Hepatocyte (in vitro differentiated cells): ENCODE measurements at regions not wholly inside any gene's neighbourhood (a gene's known extent, or its start where the extent isn't known, plus 50 kb on each side); places are given as distances from the start of the nearest gene placed in this dataset.

Source experiments
- DNase-seq: peaks from one replicate; pipeline ENCODE4 v3.0.0-alpha.2; 2016; ENCODE audit warnings: low spot score
- H2AFZ ChIP-seq: fragments of 200-600 bp; sonication (generic); 2 replicates; pipeline ENCODE4 v1.6.0; 2016; ENCODE audit warnings: antibody characterized with exemption, mild to moderate bottlenecking
- H3K27ac ChIP-seq: fragments of 200-600 bp; sonication (generic); 2 replicates; pipeline ENCODE4 v1.5.1; 2016; ENCODE audit warnings: mild to moderate bottlenecking
- H3K27me3 ChIP-seq: fragments of 200-600 bp; sonication (generic); 2 replicates; pipeline ENCODE4 v1.6.1; 2016
- H3K36me3 ChIP-seq: fragments of 200-600 bp; sonication (generic); replicated peaks from 2 replicates; pipeline ENCODE4 v1.5.1; 2016; ENCODE audit warnings: low read depth; ENCODE audit not compliant: insufficient read depth
- H3K4me1 ChIP-seq: fragments of 200-600 bp; sonication (generic); 2 replicates; pipeline ENCODE4 v1.5.1; 2016; ENCODE audit warnings: mild to moderate bottlenecking, moderate library complexity; ENCODE audit not compliant: insufficient read depth
- H3K4me2 ChIP-seq: fragments of 200-600 bp; sonication (generic); 2 replicates; pipeline ENCODE4 v1.6.0; 2016
- H3K4me3 ChIP-seq: fragments of 200-600 bp; sonication (generic); 2 replicates; pipeline ENCODE4 v1.5.1; 2016; ENCODE audit warnings: mild to moderate bottlenecking
- H3K79me2 ChIP-seq: fragments of 200-600 bp; sonication (generic); 2 replicates; pipeline ENCODE4 v1.6.0; 2017; ENCODE audit warnings: mild to moderate bottlenecking
- H3K9me2 ChIP-seq: fragments of 200-600 bp; sonication (generic); replicated peaks from 2 replicates; pipeline ENCODE4 v1.6.0; 2017; ENCODE audit warnings: mild to moderate bottlenecking; ENCODE audit not compliant: insufficient read depth
- H3K9me3 ChIP-seq: fragments of 200-600 bp; sonication (generic); 2 replicates; pipeline ENCODE4 v1.5.1; 2016; ENCODE audit warnings: low read depth, mild to moderate bottlenecking
- H4K20me1 ChIP-seq: fragments of 200-600 bp; sonication (generic); 2 replicates; pipeline ENCODE4 v1.6.0; 2016; ENCODE audit warnings: mild to moderate bottlenecking; ENCODE audit not compliant: insufficient read depth, poor library complexity, severe bottlenecking
- CTCF ChIP-seq: fragments of 200-600 bp; sonication (generic); IDR thresholded peaks from 2 replicates; pipeline ENCODE4 v1.5.1; 2016; ENCODE audit warnings: antibody characterized with exemption, mild to moderate bottlenecking; ENCODE audit not compliant: poor library complexity
- EZH2 ChIP-seq: fragments of 200-600 bp; sonication (generic); IDR thresholded peaks from 2 replicates; pipeline ENCODE4 v1.6.1; 2016; ENCODE audit warnings: antibody characterized with exemption, mild to moderate bottlenecking, borderline replicate concordance
- EZH2phosphoT487 ChIP-seq: fragments of 200-600 bp; sonication (generic); IDR thresholded peaks from one replicate; pipeline ENCODE4 v1.6.1; 2018; ENCODE audit warnings: antibody characterized with exemption, mild to moderate bottlenecking, low read depth, moderate library complexity; ENCODE audit not compliant: unreplicated experiment, severe bottlenecking
- WGBS: methylation state at CpG from one replicate; pipeline ENCODE4 v1.1.6; 2016; ENCODE audit warnings: low lambda C conversion rate; ENCODE audit errors: missing lambda C conversion rate; 5-methylcytosine and 5-hydroxymethylcytosine counted together

- Histone ChIP-seq H3K27me3 (no peaks in the 10 kb centered on the region), H2AFZ (no peak overlapping the region), H3K79me2 (no peaks in the 10 kb centered on the region), H3K4me2 (peak overlapping the region; percentile 35), H3K4me3 (no peak overlapping the region), H3K27ac (no peak overlapping the region), H3K4me1 (no peaks in the 10 kb centered on the region), H3K36me3 (no peaks in the 10 kb centered on the region), H3K9me3 (no peaks in the 10 kb centered on the region), H3K9me2 (no peaks in the 10 kb centered on the region), H4K20me1 (no peaks in the 10 kb centered on the region)
- no peak for DNase-seq
- TF ChIP-seq EZH2phosphoT487, result no peak
- no peak for TF ChIP-seq EZH2
- no peak for TF ChIP-seq CTCF
- WGBS, result 90% methylated on average over 2 of the region's 2 CpGs
Measured at GRCh38 chr13:28602580-28602979, 56.4 kb upstream of the POMP start.

GRCh38 chr13:28601581-28601980, 57.3 kb upstream of the POMP start:
- Histone ChIP-seq H3K4me1 (no peaks in the 10 kb centered on the region), H3K9me2 (no peaks in the 10 kb centered on the region), H2AFZ (no peak overlapping the region), H4K20me1 (no peaks in the 10 kb centered on the region), H3K4me2 (no peak overlapping the region), H3K27ac (no peak overlapping the region), H3K9me3 (no peaks in the 10 kb centered on the region), H3K79me2 (no peaks in the 10 kb centered on the region), H3K36me3 (no peaks in the 10 kb centered on the region), H3K27me3 (no peaks in the 10 kb centered on the region), H3K4me3 (no peak overlapping the region)
- DNase-seq, result no peak
- TF ChIP-seq EZH2, result no peak
- WGBS, result 97% methylated on average over 3 of the region's 3 CpGs

GRCh38 chr13:28597641-28598040, 61.3 kb upstream of the POMP start:
- Histone ChIP-seq H4K20me1 (no peaks in the 10 kb centered on the region), H3K9me2 (no peaks in the 10 kb centered on the region), H3K4me3 (no peak overlapping the region), H3K4me2 (no peak overlapping the region), H3K4me1 (no peaks in the 10 kb centered on the region), H3K27ac (peak overlapping the region; percentile 32), H3K36me3 (no peaks in the 10 kb centered on the region), H3K9me3 (no peaks in the 10 kb centered on the region), H2AFZ (no peak overlapping the region), H3K27me3 (no peaks in the 10 kb centered on the region), H3K79me2 (no peaks in the 10 kb centered on the region)
- WGBS, result 78% methylated on average over 3 of the region's 3 CpGs
- peak; percentile 36 for DNase-seq
- TF ChIP-seq CTCF (no peak), EZH2 (no peak), EZH2phosphoT487 (no peak)

- H4K20me1 ChIP-seq, result no peaks in the 10 kb centered on the region
- no peak for DNase-seq
- peaks cover under 1% of the 10 kb centered on the region for H3K4me1 ChIP-seq
- TF ChIP-seq CTCF, result no peak
- H3K9me3 ChIP-seq, result no peaks in the 10 kb centered on the region
- H3K36me3 ChIP-seq, result no peaks in the 10 kb centered on the region
- H3K27me3 ChIP-seq, result no peaks in the 10 kb centered on the region
- no peak overlapping the region for H3K4me3 ChIP-seq
- no peak overlapping the region for H2AFZ ChIP-seq
- no peaks in the 10 kb centered on the region for H3K79me2 ChIP-seq
- H3K9me2 ChIP-seq, result no peaks in the 10 kb centered on the region
- H3K4me2 ChIP-seq, result no peak overlapping the region
- H3K27ac ChIP-seq, result no peak overlapping the region
- 91% methylated on average over 12 of the region's 12 CpGs for WGBS
Measured at GRCh38 chr13:28590461-28590860, 68.5 kb upstream of the POMP start.
